ENCODE measurements at regions not wholly inside any gene's neighbourhood (a gene's known extent, or its start where the extent isn't known, plus 50 kb on each side); places are given as distances from the start of the nearest gene placed in this dataset.

GRCh38 chr18:6605115-6605869, 124.2 kb upstream of the ARHGAP28 start:
- no peaks in the 10 kb centered on the region for H3K27me3 ChIP-seq (replicated peaks; ENCODE audit: insufficient read depth)
- no peaks in the 10 kb centered on the region for H3K4me1 ChIP-seq (ENCODE audit: control insufficient read depth in 1 of 2, low read depth in 2 of 2)
- no peak for DNase-seq (ENCODE audit: low spot score)
- TF ChIP-seq CTCF (IDR thresholded peaks at IDR 0.05), result no peak
- no peak for ATAC-seq (ENCODE audit: insufficient number of reproducible peaks, low FRiP score, low read depth)
- H3K9me3 ChIP-seq, result no peaks in the 10 kb centered on the region
- H3K36me3 ChIP-seq, result no peaks in the 10 kb centered on the region
- no peak overlapping the region for H3K27ac ChIP-seq
- no peak overlapping the region for H3K4me3 ChIP-seq

GRCh38 chr18:6606411-6607085, 123.0 kb upstream of the ARHGAP28 start:
- no peak for TF ChIP-seq CTCF (IDR thresholded peaks at IDR 0.05)
- Histone ChIP-seq H3K4me1 (ENCODE audit: control insufficient read depth in 1 of 2, low read depth in 2 of 2) (no peaks in the 10 kb centered on the region), H3K4me3 (no peak overlapping the region), H3K36me3 (no peaks in the 10 kb centered on the region), H3K9me3 (no peaks in the 10 kb centered on the region), H3K27ac (no peak overlapping the region), H3K27me3 (replicated peaks; ENCODE audit: insufficient read depth) (no peaks in the 10 kb centered on the region)
- ATAC-seq (ENCODE audit: insufficient number of reproducible peaks, low FRiP score, low read depth), result no peak
- no peak for DNase-seq (ENCODE audit: low spot score)

- no peaks in the 10 kb centered on the region for H3K27me3 ChIP-seq (replicated peaks; ENCODE audit: insufficient read depth)
- no peak for ATAC-seq (ENCODE audit: insufficient number of reproducible peaks, low FRiP score, low read depth)
Measured at GRCh38 chr18:6607343-6607742, 122.2 kb upstream of the ARHGAP28 start.

GRCh38 chr18:6609666-6610264, 119.8 kb upstream of the ARHGAP28 start:
- TF ChIP-seq CTCF (IDR thresholded peaks at IDR 0.05), result no peak
- Histone ChIP-seq H3K27me3 (replicated peaks; ENCODE audit: insufficient read depth) (no peaks in the 10 kb centered on the region), H3K36me3 (no peaks in the 10 kb centered on the region), H3K9me3 (no peaks in the 10 kb centered on the region), H3K27ac (no peak overlapping the region), H3K4me1 (ENCODE audit: control insufficient read depth in 1 of 2, low read depth in 2 of 2) (no peaks in the 10 kb centered on the region), H3K4me3 (no peak overlapping the region)
- ATAC-seq (ENCODE audit: insufficient number of reproducible peaks, low FRiP score, low read depth), result no peak
- no peak for DNase-seq (ENCODE audit: low spot score)

More at GRCh38 chr18:6607343-6607742, 122.2 kb upstream of the ARHGAP28 start:
- Histone ChIP-seq H3K4me1 (ENCODE audit: control insufficient read depth in 1 of 2, low read depth in 2 of 2) (no peaks in the 10 kb centered on the region), H3K27ac (no peak overlapping the region), H3K36me3 (no peaks in the 10 kb centered on the region), H3K4me3 (no peak overlapping the region), H3K9me3 (no peaks in the 10 kb centered on the region)
- DNase-seq (ENCODE audit: low spot score), result no peak
- no peak for TF ChIP-seq CTCF (IDR thresholded peaks at IDR 0.05)

GRCh38 chr18:6610466-6610865, 119.0 kb upstream of the ARHGAP28 start:
- no peaks in the 10 kb centered on the region for H3K4me1 ChIP-seq (ENCODE audit: control insufficient read depth in 1 of 2, low read depth in 2 of 2)
- no peaks in the 10 kb centered on the region for H3K36me3 ChIP-seq
- no peak overlapping the region for H3K4me3 ChIP-seq
- no peaks in the 10 kb centered on the region for H3K27me3 ChIP-seq (replicated peaks; ENCODE audit: insufficient read depth)
- no peak for DNase-seq (ENCODE audit: low spot score)
- no peaks in the 10 kb centered on the region for H3K9me3 ChIP-seq
- no peak overlapping the region for H3K27ac ChIP-seq
- no peak for TF ChIP-seq CTCF (IDR thresholded peaks at IDR 0.05)
- ATAC-seq (ENCODE audit: insufficient number of reproducible peaks, low FRiP score, low read depth), result no peak
